ENCODE measurements at regions not wholly inside any gene's neighbourhood (a gene's known extent, or its start where the extent isn't known, plus 50 kb on each side); places are given as distances from the start of the nearest gene placed in this dataset.

GRCh38 chr1:8244304-8244703 lies 73.6 kb upstream of the SLC45A1 start:
- TF ChIP-seq EP300 (IDR thresholded peaks at IDR 0.05; ENCODE audit: borderline replicate concordance) (no peak), EGR1 (IDR thresholded peaks at IDR 0.05) (no peak), CEBPB (IDR thresholded peaks at IDR 0.05) (no peak), REST (IDR thresholded peaks at IDR 0.05; ENCODE audit: low read depth) (no peak), YY1 (IDR thresholded peaks at IDR 0.05; ENCODE audit: low read depth) (no peak), TAF1 (IDR thresholded peaks at IDR 0.05; ENCODE audit: low read depth) (no peak), RAD21 (IDR thresholded peaks at IDR 0.05; ENCODE audit: low read depth) (no peak)

All from Ishikawa (cell line).